ENCODE measurements at regions not wholly inside any gene's neighbourhood (a gene's known extent, or its start where the extent isn't known, plus 50 kb on each side); places are given as distances from the start of the nearest gene placed in this dataset.

GRCh38 chr7:113698556-113699220, 220.1 kb downstream of the PPP1R3A start:
- TF ChIP-seq CTCF (IDR thresholded peaks at IDR 0.05) (peak in 2 of 4 experiments; percentile 13 to 37), POLR2A (IDR thresholded peaks at IDR 0.05) (no peak)
